NT2/D1 (cell line): ENCODE measurements at regions not wholly inside any gene's neighbourhood (a gene's known extent, or its start where the extent isn't known, plus 50 kb on each side); places are given as distances from the start of the nearest gene placed in this dataset.

Experiments used
- DNase-seq: peaks from one replicate; pipeline ENCODE4 v3.0.0-alpha.2; 2011; ENCODE audit warnings: low read depth, low spot score
- H3K27me3 ChIP-seq: 2 replicates; pipeline ENCODE4 v1.6.0; 2011; ENCODE audit warnings: mild to moderate bottlenecking; ENCODE audit not compliant: insufficient read length, insufficient read depth
- H3K36me3 ChIP-seq: 2 replicates; pipeline ENCODE4 v1.6.1; 2011; ENCODE audit warnings: mild to moderate bottlenecking, low read length, mixed read lengths; ENCODE audit not compliant: insufficient read depth, insufficient read length
- H3K4me1 ChIP-seq: 2 replicates; pipeline ENCODE4 v1.5.1; 2011; ENCODE audit not compliant: insufficient read depth, insufficient read length
- H3K4me3 ChIP-seq: 2 replicates; pipeline ENCODE4 v1.5.1; 2011; ENCODE audit warnings: low read depth; ENCODE audit not compliant: insufficient read length
- H3K9ac ChIP-seq: 2 replicates; pipeline ENCODE4 v1.6.0; 2011; ENCODE audit warnings: low read depth; ENCODE audit not compliant: insufficient read length
- H3K9me3 ChIP-seq: 2 replicates; pipeline ENCODE4 v1.5.1; 2011; ENCODE audit warnings: mild to moderate bottlenecking, low read length; ENCODE audit not compliant: insufficient read depth
- SUZ12 ChIP-seq: IDR thresholded peaks from 2 replicates; pipeline ENCODE4 v1.6.1; 2011; ENCODE audit not compliant: insufficient read length, insufficient read depth; ENCODE audit errors: extremely low read depth
- YY1 ChIP-seq: IDR thresholded peaks from 2 replicates; pipeline ENCODE4 v1.6.1; 2011; ENCODE audit not compliant: insufficient read length, insufficient read depth
- ZNF274 ChIP-seq: IDR thresholded peaks from 2 replicates; pipeline ENCODE4 v1.6.1; 2011; ENCODE audit warnings: mild to moderate bottlenecking, low read depth, low read length

GRCh38 chr10:131418681-131419080 is 107.2 kb upstream of the TCERG1L start:
- Histone ChIP-seq H3K4me1 (no peaks in the 10 kb centered on the region), H3K36me3 (no peaks in the 10 kb centered on the region), H3K27me3 (no peaks in the 10 kb centered on the region), H3K4me3 (no peak overlapping the region), H3K9me3 (no peaks in the 10 kb centered on the region), H3K9ac (no peak overlapping the region)
- TF ChIP-seq ZNF274: no peak
- TF ChIP-seq SUZ12: no peak
- no peak for TF ChIP-seq YY1
- DNase-seq: no peak

GRCh38 chr10:131419797-131420196 is 108.3 kb upstream of the TCERG1L start:
- H3K4me3 ChIP-seq: no peak overlapping the region
- H3K27me3 ChIP-seq: no peaks in the 10 kb centered on the region
- no peaks in the 10 kb centered on the region for H3K36me3 ChIP-seq
- no peak for DNase-seq
- no peak overlapping the region for H3K9ac ChIP-seq
- TF ChIP-seq YY1 (no peak), ZNF274 (no peak), SUZ12 (no peak)
- no peaks in the 10 kb centered on the region for H3K4me1 ChIP-seq
- H3K9me3 ChIP-seq: no peaks in the 10 kb centered on the region

GRCh38 chr10:131420867-131421266 is 109.3 kb upstream of the TCERG1L start:
- Histone ChIP-seq H3K4me3 (no peak overlapping the region), H3K4me1 (no peaks in the 10 kb centered on the region), H3K9ac (no peak overlapping the region), H3K9me3 (no peaks in the 10 kb centered on the region), H3K36me3 (no peaks in the 10 kb centered on the region), H3K27me3 (no peaks in the 10 kb centered on the region)
- DNase-seq: no peak
- TF ChIP-seq SUZ12 (no peak), ZNF274 (no peak), YY1 (no peak)

GRCh38 chr10:131421381-131421780 is 109.9 kb upstream of the TCERG1L start:
- no peak for DNase-seq
- H3K36me3 ChIP-seq: no peaks in the 10 kb centered on the region
- H3K27me3 ChIP-seq: no peaks in the 10 kb centered on the region
- H3K9me3 ChIP-seq: no peaks in the 10 kb centered on the region
- H3K9ac ChIP-seq: no peak overlapping the region
- TF ChIP-seq ZNF274: no peak
- TF ChIP-seq SUZ12: no peak
- TF ChIP-seq YY1: no peak
- no peaks in the 10 kb centered on the region for H3K4me1 ChIP-seq
- H3K4me3 ChIP-seq: no peak overlapping the region

GRCh38 chr10:131422731-131423130 is 111.2 kb upstream of the TCERG1L start:
- peaks cover 3% of the 10 kb centered on the region for H3K4me1 ChIP-seq
- no peaks in the 10 kb centered on the region for H3K27me3 ChIP-seq
- TF ChIP-seq SUZ12: no peak
- TF ChIP-seq ZNF274: no peak
- TF ChIP-seq YY1: no peak
- H3K9ac ChIP-seq: no peak overlapping the region
- DNase-seq: no peak
- no peaks in the 10 kb centered on the region for H3K9me3 ChIP-seq
- H3K4me3 ChIP-seq: no peak overlapping the region
- H3K36me3 ChIP-seq: no peaks in the 10 kb centered on the region

GRCh38 chr10:131424053-131424452 is 112.5 kb upstream of the TCERG1L start:
- Histone ChIP-seq H3K4me3 (no peak overlapping the region), H3K27me3 (no peaks in the 10 kb centered on the region), H3K4me1 (peaks cover 3% of the 10 kb centered on the region), H3K36me3 (no peaks in the 10 kb centered on the region), H3K9ac (no peak overlapping the region), H3K9me3 (no peaks in the 10 kb centered on the region)
- TF ChIP-seq YY1 (no peak), SUZ12 (no peak), ZNF274 (no peak)
- no peak for DNase-seq

GRCh38 chr10:131424836-131425491 is 113.4 kb upstream of the TCERG1L start:
- no peak overlapping the region for H3K4me3 ChIP-seq
- no peak overlapping the region for H3K9ac ChIP-seq
- no peaks in the 10 kb centered on the region for H3K27me3 ChIP-seq
- DNase-seq: no peak
- no peaks in the 10 kb centered on the region for H3K9me3 ChIP-seq
- no peaks in the 10 kb centered on the region for H3K36me3 ChIP-seq
- H3K4me1 ChIP-seq: peaks cover 3% of the 10 kb centered on the region
- no peak for TF ChIP-seq SUZ12
- TF ChIP-seq YY1: no peak
- no peak for TF ChIP-seq ZNF274
